Lower leg skin (tissue), 3 donors: ENCODE measurements at regions not wholly inside any gene's neighbourhood (a gene's known extent, or its start where the extent isn't known, plus 50 kb on each side); places are given as distances from the start of the nearest gene placed in this dataset.

Experiments
- POLR2A ChIP-seq, 2 donors: fragments of 450-650 bp; IDR thresholded peaks; one replicate each; pipeline ENCODE4 v1.6.1; 2016 to 2017; ENCODE audit warnings: antibody characterized with exemption in 2 of 2, mild to moderate bottlenecking in 1 of 2, moderate library complexity in 1 of 2
- TF ChIP-seq, protein P1 (sequence below), 3 donors: fragments of 450-650 bp; IDR thresholded peaks; one replicate each; pipeline ENCODE4 v1.5.1; 2016; ENCODE audit warnings: antibody characterized with exemption in 3 of 3, mild to moderate bottlenecking in 3 of 3, moderate library complexity in 2 of 3

DNA sequence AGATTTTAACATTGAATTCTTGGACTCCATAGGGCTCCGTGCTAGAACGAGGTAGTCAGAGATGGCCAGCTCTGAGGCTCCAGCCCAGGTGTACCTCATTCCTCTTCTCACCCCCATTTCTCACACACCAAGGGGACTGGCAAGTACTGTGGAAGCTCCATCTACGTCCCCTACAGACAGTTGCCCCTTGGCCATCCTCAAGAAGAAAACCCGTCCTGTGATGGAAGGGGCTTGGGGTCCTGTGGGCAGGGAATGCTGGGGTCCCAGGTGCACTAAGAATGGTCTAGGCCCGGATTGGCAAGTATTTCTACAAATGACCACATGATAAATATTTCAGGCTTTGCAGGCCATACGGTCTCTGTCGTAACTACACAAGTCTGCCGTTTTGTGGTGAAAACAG, 110.3 kb downstream of the PDCL3 start:
- no peak for TF ChIP-seq POLR2A (IDR thresholded peaks at IDR 0.05)
- TF ChIP-seq, protein P1, sequence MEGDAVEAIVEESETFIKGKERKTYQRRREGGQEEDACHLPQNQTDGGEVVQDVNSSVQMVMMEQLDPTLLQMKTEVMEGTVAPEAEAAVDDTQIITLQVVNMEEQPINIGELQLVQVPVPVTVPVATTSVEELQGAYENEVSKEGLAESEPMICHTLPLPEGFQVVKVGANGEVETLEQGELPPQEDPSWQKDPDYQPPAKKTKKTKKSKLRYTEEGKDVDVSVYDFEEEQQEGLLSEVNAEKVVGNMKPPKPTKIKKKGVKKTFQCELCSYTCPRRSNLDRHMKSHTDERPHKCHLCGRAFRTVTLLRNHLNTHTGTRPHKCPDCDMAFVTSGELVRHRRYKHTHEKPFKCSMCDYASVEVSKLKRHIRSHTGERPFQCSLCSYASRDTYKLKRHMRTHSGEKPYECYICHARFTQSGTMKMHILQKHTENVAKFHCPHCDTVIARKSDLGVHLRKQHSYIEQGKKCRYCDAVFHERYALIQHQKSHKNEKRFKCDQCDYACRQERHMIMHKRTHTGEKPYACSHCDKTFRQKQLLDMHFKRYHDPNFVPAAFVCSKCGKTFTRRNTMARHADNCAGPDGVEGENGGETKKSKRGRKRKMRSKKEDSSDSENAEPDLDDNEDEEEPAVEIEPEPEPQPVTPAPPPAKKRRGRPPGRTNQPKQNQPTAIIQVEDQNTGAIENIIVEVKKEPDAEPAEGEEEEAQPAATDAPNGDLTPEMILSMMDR (IDR thresholded peaks at IDR 0.05) = no peak
